ENCODE measurements at regions not wholly inside any gene's neighbourhood (a gene's known extent, or its start where the extent isn't known, plus 50 kb on each side); places are given as distances from the start of the nearest gene placed in this dataset.

GRCh38 chr15:25176991-25177954 is 222.5 kb downstream of the SNRPN start:
- no peak for TF ChIP-seq POLR2A (IDR thresholded peaks at IDR 0.05; ENCODE audit: low read depth, low read length)
- TF ChIP-seq CTCF (conservative IDR thresholded peaks at IDR 0.05; ENCODE audit: low read depth, low read length), result no peak
- no peak for TF ChIP-seq RFX5 (IDR thresholded peaks at IDR 0.05; ENCODE audit: low read depth, low read length)
- no peak for TF ChIP-seq RAD21 (IDR thresholded peaks at IDR 0.05; ENCODE audit: low read length)
- TF ChIP-seq MXI1 (IDR thresholded peaks at IDR 0.05; ENCODE audit: borderline replicate concordance, low read depth, low read length), result no peak
- no peak for TF ChIP-seq CEBPB (IDR thresholded peaks at IDR 0.05; ENCODE audit: low read depth, low read length)
- TF ChIP-seq, protein P1, sequence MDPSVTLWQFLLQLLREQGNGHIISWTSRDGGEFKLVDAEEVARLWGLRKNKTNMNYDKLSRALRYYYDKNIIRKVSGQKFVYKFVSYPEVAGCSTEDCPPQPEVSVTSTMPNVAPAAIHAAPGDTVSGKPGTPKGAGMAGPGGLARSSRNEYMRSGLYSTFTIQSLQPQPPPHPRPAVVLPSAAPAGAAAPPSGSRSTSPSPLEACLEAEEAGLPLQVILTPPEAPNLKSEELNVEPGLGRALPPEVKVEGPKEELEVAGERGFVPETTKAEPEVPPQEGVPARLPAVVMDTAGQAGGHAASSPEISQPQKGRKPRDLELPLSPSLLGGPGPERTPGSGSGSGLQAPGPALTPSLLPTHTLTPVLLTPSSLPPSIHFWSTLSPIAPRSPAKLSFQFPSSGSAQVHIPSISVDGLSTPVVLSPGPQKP (IDR thresholded peaks at IDR 0.05; ENCODE audit: borderline replicate concordance, low read depth, low read length), result no peak
- TF ChIP-seq, protein P2, sequence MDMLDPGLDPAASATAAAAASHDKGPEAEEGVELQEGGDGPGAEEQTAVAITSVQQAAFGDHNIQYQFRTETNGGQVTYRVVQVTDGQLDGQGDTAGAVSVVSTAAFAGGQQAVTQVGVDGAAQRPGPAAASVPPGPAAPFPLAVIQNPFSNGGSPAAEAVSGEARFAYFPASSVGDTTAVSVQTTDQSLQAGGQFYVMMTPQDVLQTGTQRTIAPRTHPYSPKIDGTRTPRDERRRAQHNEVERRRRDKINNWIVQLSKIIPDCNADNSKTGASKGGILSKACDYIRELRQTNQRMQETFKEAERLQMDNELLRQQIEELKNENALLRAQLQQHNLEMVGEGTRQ (IDR thresholded peaks at IDR 0.05; ENCODE audit: low read depth, low read length), result no peak
- TF ChIP-seq RCOR1 (IDR thresholded peaks at IDR 0.05; ENCODE audit: insufficient replicate concordance, low read length), result no peak
- TF ChIP-seq BHLHE40 (IDR thresholded peaks at IDR 0.05; ENCODE audit: low read depth, low read length), result no peak
